GM18868 (cell line): ENCODE measurements at regions not wholly inside any gene's neighbourhood (a gene's known extent, or its start where the extent isn't known, plus 50 kb on each side); places are given as distances from the start of the nearest gene placed in this dataset.

Source experiments
- ATAC-seq: cut with Tn5 transposase; IDR thresholded peaks from one replicate; pipeline ENCODE4 v1.9.1; 2021; ENCODE audit warnings: mild to moderate bottlenecking, moderate library complexity; ENCODE audit not compliant: unreplicated experiment

DNA sequence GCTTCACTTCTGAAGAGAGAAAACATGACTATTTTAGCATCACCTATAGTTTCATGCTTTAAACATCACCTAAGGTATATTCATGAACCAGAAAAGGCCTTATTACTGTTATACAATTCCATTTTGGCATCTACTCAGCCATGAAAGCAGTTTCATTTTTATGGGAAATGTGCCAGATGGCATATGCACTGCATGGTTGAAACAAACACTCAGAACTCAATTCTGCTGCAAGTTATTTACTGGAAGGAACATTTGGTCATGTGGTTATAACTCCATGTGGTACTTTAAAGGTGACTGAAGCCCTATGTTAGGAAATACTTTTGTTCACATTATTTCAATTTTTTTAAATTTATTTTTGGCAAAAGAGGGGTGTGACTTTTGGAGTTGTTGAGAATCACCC lies 287.5 kb upstream of the CRIM1 start:
- no peak for ATAC-seq

DNA sequence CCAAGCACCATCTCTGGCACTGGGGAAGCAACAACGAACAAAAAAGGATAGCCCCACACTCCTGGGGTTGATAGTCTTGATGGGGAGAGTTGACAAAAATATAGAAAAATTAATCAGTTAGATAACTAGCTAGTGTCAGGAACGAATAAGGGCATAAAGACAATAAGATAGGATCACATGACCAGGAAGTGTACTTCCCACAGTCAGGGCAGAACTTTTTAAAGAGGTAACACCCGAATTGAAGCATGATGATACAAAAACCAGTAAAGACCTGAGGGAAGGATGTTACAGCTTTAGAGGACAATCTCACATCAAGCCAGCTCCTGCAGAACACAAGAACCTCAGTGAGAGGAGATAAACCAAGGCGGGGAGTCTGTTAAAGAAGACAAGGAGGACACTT lies 295.4 kb upstream of the CRIM1 start:
- peak; percentile 28 for ATAC-seq

DNA sequence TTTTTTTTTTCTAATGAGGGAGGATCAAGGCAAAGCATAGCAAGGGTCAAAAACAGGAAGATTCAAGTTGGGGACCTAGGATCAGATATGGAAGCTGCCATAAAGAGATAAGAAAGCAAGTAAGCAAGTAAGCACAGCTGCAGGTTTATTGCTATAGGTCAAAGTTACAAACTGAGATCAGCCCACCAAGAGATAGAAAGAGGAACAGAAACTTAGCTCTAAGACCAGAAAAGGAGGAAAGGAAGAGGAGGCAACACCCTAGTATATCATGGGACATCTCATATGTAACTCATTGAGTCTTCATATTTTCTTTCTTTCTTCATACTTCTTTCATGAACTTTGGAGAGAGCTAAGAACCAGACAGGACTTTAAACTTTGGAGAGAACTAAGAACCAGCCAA lies 295.9 kb upstream of the CRIM1 start:
- peak; percentile 100 for ATAC-seq

DNA sequence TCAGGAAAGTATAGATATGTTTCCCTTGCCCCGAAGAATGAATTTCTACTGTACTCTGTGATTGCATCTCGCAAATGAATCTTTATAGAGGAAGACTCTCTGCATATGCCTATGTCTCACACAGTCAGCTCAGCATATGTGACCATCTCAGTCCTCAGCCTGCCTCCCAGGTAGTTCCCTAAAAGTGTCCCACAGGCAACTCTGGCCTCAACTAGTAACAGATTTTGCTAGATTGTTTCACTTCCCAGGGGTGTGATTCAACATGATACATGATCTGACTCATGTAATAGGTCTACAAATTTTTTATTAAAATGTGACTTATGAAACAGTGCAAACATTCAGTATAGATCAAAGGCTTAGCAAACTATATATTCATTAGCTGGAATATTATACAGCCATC lies 296.6 kb upstream of the CRIM1 start:
- peak; percentile 34 for ATAC-seq

DNA sequence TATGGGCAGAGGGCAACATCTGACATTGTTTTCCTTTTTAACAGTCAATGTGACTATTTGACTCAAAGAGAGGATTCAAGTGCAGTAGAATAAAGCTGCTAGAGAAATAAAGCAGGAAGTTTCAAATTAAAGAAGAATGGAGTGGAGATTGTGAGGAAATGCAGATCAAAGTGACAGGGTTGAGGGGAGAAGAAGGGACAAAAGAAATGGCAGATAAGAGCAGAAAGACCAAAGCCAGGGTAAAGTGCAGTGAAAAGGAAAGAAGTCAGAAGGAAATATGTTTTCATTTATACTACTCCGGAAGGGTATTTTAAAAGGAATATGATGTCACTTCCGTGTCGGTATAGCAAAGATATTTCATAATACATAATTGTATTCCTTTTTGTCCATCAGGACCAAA lies 297.5 kb upstream of the CRIM1 start:
- ATAC-seq, result no peak

DNA sequence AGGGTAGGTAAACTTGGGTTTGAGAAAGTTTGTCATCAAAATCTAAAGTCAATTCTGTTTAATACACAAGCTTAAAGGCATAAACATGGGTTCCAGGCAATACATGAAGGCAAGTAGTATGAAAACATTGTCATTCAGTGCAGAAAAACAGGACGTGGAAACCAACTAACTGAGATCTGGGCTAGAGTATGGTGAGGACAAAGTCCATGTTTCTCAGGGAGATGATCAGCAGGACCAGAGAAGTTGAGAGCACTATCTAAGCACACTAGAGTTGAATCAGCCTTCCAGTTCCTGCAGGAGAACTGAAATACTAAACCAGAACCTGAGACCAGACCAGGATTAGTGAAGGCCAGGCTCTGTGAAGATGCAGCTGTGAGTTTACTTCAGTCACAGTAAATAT lies 302.8 kb upstream of the CRIM1 start:
- ATAC-seq, result no peak

DNA sequence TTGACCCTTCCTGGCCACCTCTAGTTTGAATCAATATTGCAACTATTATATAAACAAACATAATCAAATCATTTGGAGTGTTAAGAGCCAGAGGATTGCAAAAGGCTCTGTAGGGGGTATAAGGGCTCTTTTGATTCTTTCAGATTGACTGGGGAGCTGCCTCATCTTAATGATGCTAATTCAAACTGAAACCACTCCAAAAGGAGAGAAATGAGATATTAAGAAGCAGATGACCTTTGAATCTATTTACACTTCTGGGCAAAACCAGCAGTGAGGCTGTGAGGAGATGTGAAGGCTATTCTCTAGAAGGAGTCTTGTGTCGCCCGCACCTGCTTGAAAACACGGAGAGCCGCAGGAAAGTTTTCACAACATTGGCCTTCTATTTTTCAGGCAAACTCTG lies 311.2 kb upstream of the CRIM1 start:
- no peak for ATAC-seq

DNA sequence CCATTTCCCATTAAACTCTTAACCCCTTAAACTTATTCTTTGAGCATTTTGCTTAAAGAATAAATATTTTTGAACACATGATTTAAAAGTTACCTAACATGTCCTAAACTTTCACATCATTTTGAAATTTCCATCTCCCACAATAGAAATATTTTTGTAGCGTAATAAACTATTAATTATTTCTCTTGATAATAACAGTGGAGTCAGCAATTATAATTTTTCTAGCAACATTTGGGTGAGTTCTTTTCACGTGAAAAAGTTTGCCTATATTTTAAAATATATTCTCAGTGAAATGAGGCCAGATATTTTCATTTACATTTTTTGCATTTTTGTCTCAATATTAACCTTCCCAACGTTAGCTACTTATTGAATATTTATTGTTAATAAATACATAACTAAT lies 320.4 kb upstream of the CRIM1 start:
- no peak for ATAC-seq

DNA sequence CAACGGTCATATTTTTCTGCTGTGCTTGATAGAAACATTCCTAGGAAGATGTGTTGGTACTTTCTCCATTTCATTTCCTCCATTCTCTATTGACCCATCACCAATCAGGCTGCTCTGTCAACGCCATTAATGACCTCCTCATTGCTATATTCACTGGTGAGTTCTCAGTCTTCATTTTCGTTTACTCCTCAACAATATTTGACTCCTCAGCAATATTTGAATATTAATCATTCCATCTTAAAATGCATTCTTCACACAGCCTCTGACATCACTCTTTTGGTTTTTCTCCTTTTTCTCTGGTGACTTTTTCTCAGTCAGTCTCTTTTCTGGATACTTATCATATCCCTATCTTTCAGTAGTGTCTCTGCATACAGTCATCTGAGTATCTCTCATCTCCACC lies 323.5 kb upstream of the CRIM1 start:
- no peak for ATAC-seq

DNA sequence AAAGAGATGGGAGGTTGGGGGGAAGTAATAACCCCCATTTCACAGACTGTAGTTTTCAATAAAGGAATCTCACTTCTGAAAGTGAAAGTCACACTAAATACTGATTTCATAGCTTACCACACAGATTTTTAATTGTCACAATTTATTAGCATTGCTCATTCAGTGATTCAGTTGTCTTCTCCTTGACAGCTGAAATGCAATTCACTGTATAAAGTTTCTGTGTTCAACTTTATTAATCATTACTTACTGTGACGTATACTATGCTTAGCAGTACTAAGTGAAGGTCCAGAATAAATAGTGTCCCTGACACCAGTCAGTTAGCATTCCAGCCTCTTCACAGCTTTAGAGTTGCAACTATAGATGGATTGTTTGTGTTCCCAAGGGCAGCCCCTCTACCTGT lies 324.1 kb upstream of the CRIM1 start:
- ATAC-seq, result no peak

DNA sequence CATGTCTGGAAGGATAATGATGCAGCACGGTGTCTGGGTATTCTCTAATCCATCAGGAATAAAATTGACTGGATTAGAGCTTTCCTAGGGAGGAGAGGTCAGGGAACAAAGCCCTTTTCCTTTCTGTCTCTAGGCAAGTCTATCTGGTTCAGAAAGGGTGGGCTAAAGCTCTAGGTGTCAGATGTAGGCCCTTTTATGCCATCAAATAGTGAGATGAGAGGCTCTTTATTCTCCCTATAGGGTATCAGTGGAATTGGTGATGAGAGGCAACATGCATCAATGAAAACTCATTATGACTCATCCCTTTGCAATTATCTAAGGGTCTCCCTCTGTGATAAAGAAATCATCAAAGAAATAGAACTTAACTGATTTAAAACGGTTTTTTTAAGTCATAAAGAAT lies 328.0 kb upstream of the CRIM1 start:
- no peak for ATAC-seq

DNA sequence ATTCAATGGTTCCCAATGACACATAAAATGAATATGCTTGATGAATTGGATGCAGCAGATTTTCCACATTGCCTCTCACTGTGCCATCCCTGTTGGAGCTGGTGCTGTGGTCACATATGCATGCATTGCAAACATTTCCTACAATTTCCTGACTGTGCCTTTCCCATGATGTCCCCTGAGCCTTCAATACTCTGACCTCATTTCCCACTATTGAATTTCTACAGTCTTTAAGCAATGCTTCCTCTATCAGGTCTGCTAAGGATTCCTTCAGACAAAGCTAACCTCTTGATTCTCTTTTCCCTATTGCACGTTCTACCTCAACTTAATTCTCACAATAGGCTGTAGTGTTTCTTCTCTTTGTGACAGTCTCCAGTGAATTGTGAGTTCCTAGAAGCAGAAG lies 342.5 kb upstream of the CRIM1 start:
- ATAC-seq, result no peak

DNA sequence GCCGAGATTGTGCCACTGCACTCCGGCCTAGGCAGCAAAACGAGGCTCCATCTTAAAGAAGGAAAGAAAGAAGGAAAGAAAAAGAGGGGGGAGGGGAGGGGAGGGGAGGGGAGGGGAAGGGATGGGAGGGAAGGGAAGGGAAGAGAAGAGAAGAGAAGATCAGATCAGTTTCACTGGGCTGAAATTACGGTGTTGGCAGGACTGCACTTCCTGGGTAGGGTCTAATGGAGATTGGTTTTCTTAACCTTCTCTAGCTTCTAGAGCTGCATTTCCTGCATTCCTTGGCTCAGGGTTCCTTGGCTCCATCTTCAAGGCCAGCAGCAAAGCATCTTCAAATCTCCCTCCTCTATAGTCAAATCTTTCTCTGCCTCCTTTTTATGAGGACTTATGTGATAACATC lies 349.1 kb upstream of the CRIM1 start:
- no peak for ATAC-seq

DNA sequence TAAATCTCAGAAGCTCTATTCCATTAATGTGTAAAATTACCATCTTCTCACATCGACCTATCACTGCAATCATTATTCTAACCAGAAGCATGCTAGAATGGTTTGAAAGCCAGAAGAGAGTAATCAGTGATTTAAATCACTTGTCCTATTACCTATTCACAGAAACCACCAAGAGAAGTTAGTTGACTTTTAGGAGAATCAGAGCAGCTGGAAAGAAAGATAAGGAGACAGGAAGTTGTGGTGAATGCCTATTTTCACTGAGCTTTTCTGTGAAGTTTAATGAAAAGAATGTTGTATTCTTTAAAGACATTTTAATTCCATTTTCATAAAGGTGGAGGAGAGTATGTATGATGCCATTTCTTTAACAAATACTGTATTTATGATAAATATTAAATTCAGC lies 352.6 kb upstream of the CRIM1 start:
- no peak for ATAC-seq

DNA sequence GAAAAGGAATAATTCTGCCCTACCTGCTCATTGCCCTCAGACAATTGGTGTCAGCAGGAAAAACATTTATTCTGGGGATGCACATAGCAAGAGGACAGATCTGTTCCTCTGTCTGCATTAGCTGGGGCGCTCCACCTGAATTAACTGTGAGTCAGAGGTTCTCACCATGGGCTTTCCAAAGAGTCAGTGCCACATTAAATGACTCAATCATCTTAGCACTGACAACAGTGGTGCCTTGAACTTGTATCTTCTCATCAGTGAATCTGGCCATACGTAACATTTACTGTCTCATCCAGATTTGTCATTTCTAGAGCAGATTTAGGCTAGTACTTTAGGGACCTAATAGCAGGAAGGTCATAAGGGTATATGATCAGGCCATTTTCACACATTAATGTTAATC lies 358.1 kb upstream of the CRIM1 start:
- no peak for ATAC-seq

DNA sequence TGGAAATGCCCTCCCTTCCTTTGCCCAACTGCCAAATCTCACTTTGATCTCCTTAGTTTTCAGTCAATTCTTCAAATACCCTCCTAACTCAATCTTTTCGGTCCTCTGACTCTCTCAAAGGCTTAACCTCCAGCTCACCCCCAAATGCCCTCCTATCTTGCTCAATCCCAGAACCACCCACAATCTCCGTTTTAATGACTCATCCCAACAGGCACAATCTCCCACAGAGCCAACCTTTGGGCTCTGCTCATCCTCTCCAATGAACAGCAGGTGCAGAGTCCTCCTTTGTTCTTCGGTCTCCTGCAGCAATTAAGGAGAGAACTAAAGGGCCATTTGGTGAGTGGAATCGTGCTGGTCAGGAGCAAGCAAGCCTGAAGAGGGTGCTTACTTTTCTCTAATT lies 366.1 kb upstream of the CRIM1 start:
- no peak for ATAC-seq

DNA sequence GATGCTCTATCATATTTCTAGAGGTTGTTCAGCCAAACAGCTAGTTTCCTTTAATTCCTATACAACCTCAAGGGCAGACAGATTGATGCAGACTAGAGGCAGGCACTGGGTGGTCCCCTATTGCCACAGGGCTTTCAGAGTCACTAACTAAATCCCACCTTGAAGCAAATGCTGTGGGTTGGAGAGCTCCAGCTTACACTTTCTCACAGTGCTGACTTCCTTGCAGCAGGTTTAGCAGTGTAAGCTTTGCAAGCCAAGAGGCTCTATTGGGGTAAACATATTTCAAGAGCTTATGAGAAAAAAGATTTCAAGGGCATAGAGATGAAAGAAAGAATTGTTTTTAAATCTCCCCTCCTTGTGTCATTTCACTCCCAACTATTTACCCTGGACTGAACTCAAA lies 366.5 kb upstream of the CRIM1 start:
- ATAC-seq, result no peak

DNA sequence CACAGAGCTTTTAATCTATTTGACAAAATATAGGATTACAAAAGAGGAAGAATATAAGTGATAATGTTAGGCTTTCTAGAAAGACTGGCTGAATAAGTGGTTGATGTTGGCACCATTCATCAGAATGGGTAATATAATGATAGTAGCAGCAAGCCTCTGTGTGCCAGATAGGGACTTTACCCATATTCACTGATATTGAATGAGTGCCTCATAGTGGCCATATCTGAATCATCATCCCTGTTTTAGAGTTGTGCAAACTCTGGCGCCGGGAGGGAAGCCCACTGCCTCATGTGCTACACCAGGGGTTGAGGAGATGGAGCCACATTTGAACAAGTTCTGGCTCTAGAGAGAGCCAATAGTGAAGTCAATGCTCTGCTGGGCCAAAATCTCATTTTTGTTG lies 368.7 kb upstream of the CRIM1 start:
- ATAC-seq, result no peak

DNA sequence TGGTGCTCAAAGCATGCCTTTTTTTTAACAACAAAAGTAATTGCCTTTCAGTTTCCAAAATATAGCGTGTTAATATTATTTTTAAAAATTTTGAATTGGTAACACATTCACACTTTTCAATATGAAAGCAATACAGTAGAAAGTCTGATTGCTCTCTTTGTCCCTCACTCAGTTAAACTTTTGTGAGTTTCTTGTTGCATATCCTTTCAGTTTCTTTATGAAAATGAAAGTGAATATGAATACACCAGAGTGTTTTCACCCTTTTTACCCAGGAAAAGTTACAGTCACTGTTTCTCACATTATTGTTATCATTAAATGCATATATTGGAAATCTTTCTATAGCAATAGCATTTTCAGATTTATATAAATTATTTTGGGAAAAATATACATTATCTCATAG lies 377.4 kb upstream of the CRIM1 start:
- ATAC-seq, result peak; percentile 98

DNA sequence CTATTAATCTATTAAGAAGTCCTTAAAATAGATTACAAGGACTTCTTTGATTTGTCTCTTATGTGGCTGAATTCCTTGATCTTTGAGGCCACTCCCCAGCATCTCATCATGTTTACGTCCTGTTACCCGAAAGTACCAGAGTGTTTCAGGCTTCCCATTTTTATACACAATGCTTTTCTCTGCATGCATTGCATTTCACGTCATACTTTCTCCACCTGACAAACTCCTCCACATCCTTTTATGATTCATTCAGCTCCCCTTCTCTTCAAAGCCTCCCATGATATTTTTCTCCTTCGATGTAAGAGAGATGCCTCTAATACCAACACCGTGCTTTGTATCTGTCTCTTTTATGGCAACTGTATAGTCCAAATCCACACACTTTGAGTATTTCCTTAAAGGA lies 379.0 kb upstream of the CRIM1 start:
- ATAC-seq, result no peak

DNA sequence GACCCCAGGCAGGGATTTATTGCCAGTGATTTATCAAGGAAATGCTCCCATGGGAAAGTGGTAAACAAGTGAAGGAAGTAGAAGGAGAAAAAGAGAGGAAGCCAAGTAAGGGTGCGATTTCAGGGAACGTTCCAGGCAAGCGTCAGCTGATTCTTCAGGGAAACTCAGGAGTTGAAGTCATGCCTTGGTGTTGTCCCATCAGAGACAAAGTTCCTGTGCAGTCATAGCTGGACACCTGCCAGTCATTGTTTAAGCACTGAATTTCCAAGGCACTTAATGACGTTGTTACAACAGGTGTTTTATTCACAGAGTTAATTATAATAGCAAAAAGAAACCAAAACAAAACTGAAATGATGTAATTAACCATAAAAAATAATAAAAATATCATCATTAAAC lies 381.8 kb upstream of the CRIM1 start:
- ATAC-seq, result no peak

DNA sequence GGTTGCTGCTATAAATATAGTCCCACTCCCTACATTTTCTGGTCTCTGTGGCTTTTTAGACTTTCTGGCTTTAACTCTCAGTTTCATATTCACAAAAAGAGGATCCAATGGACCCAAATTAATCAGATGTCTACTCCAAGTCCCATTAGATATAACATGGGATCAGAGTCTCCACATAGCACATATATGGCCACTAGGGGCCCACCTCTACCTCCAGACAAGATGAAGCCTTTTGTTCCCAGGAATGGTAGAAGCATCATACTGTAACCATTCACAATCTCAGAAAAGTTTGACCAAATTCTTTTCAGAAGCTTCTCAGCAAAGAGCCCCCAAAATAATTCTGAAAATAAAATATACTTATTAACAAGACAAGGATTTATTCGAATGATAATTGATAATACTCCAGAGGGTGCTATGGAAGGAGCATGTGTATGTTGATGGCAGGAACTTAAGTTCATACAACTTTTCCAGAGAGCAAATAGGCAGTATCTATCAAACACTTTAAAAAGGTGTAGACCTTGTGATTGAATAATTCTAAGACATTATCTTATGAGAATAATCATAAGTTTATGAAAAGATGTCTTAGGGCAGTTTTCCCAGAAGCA lies 382.3 kb upstream of the CRIM1 start:
- peak; percentile 84 for ATAC-seq

DNA sequence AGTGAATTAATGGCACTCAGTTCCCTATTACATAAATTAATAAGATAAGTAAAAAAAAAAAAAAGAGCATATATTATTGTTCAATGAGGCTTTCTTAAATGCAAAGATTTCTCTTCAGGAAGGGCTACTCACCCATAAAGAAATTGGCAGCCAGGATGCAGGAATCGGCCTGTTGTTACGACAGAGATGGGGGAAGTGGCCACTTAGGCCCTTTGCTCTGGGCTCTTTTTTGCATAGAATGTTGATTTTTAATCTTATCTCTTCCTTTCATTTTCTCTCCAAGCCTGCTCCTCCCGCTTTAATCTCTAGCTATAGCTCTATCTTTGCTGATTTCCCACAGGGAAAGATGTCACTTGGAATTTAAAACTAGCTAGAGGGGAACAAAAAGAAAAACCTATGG lies 391.8 kb upstream of the CRIM1 start:
- no peak for ATAC-seq

DNA sequence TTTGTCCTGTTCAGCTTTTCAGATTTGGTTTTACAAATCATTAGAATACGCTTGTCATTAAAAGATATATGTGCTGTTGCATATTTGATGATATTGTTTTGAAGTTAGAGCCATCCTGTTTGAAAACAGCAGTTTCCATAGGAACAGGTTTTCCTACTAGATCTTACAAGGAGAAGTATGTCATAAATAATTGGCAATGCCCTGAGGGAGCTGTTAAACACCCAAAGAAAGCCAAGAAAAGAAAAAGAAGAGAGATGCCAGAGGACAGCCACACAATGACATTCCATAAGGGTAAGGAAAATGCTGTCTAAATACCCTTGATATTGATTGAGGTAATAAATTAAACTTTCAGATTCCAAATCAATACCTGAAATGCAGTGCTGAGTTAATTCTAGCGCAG lies 392.2 kb upstream of the CRIM1 start:
- no peak for ATAC-seq
